Left ventricle myocardium inferior (tissue), 1 donor: ENCODE measurements at regions not wholly inside any gene's neighbourhood (a gene's known extent, or its start where the extent isn't known, plus 50 kb on each side); places are given as distances from the start of the nearest gene placed in this dataset.
"Not testable (repeated sequence)": the region's sequence is repeated elsewhere in the genome, so short reads cannot be mapped to it uniquely, and the experiment has no call there.

Source experiments
- DNase-seq: peaks from one replicate; pipeline ENCODE4 v3.0.0-alpha.2; 2020
- H3K27ac ChIP-seq: fragments of 200-600 bp; replicated peaks from 2 replicates; pipeline ENCODE4 v1.8.0; 2021
- H3K27me3 ChIP-seq: fragments of 200-600 bp; 2 replicates; pipeline ENCODE4 v1.8.0; 2021; ENCODE audit warnings: low read depth
- H3K36me3 ChIP-seq: fragments of 200-600 bp; 2 replicates; pipeline ENCODE4 v1.8.0; 2021
- H3K4me1 ChIP-seq: fragments of 200-600 bp; 2 replicates; pipeline ENCODE4 v1.8.0; 2021
- H3K4me3 ChIP-seq: fragments of 200-600 bp; 2 replicates; pipeline ENCODE4 v1.8.0; 2021; ENCODE audit warnings: mild to moderate bottlenecking, moderate library complexity
- H3K9me3 ChIP-seq: fragments of 200-600 bp; replicated peaks from 2 replicates; pipeline ENCODE4 v1.8.0; 2021
- intact Hi-C: fragments of 100-400 bp; cut with micrococcal nuclease; formaldehyde crosslinking; loops from one replicate; pipeline ENCODE4 v1.11.0; 2022
- TF ChIP-seq, protein P1 (sequence below): fragments of 200-600 bp; IDR thresholded peaks from 2 replicates; pipeline ENCODE4 v1.8.0; 2021; ENCODE audit warnings: antibody characterized with exemption, mild to moderate bottlenecking, borderline replicate concordance
- donor health status: DM: no; HTN: yes; CAD: no; lungs with severe emphysema.

GRCh38 chr1:29387210-29387609 lies 150.9 kb downstream of the PTPRU start:
- H3K9me3 ChIP-seq: no peaks in the 10 kb centered on the region
- H3K27ac ChIP-seq: no peak overlapping the region
- DNase-seq: no peak
- TF ChIP-seq, protein P1, sequence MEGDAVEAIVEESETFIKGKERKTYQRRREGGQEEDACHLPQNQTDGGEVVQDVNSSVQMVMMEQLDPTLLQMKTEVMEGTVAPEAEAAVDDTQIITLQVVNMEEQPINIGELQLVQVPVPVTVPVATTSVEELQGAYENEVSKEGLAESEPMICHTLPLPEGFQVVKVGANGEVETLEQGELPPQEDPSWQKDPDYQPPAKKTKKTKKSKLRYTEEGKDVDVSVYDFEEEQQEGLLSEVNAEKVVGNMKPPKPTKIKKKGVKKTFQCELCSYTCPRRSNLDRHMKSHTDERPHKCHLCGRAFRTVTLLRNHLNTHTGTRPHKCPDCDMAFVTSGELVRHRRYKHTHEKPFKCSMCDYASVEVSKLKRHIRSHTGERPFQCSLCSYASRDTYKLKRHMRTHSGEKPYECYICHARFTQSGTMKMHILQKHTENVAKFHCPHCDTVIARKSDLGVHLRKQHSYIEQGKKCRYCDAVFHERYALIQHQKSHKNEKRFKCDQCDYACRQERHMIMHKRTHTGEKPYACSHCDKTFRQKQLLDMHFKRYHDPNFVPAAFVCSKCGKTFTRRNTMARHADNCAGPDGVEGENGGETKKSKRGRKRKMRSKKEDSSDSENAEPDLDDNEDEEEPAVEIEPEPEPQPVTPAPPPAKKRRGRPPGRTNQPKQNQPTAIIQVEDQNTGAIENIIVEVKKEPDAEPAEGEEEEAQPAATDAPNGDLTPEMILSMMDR: no peak
- H3K4me3 ChIP-seq: no peak overlapping the region
- no peaks in the 10 kb centered on the region for H3K36me3 ChIP-seq
- intact Hi-C loops: no loop called here
- H3K4me1 ChIP-seq: no peaks in the 10 kb centered on the region
- peaks cover 100% of the 10 kb centered on the region for H3K27me3 ChIP-seq

DNA sequence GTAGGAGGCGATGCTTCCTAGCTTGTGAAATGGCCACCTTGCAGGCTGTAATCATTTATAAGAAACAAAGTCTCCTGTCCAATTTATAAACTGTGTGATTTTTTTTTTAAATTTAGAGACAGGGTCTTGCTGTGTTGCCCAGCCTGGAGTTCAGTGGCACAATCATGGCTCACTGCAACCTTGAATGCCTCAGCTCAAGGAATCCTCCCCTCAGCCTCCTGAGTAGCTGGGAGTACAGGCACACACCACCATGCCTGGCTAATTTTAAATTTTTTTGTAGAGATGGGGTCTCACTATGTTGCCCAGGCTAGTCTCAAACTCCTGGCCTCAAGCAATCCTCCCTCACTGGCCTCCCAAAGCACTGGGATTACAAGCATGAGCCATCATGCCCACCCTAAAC lies 150.1 kb downstream of the PTPRU start:
- H3K4me1 ChIP-seq, H3K36me3 ChIP-seq, DNase-seq, intact Hi-C loops, H3K9me3 ChIP-seq, H3K4me3 ChIP-seq, H3K27ac ChIP-seq: not testable (repeated sequence)
- peaks cover 100% of the 10 kb centered on the region for H3K27me3 ChIP-seq

- no peak for DNase-seq
- Histone ChIP-seq H3K9me3 (no peaks in the 10 kb centered on the region), H3K4me1 (no peaks in the 10 kb centered on the region), H3K27ac (no peak overlapping the region), H3K27me3 (peaks cover 98% of the 10 kb centered on the region), H3K36me3 (no peaks in the 10 kb centered on the region), H3K4me3 (no peak overlapping the region)
- TF ChIP-seq, protein P1: no peak
- intact Hi-C loops: no loop called here
Measured at GRCh38 chr1:29385966-29386365, 149.6 kb downstream of the PTPRU start.

DNA sequence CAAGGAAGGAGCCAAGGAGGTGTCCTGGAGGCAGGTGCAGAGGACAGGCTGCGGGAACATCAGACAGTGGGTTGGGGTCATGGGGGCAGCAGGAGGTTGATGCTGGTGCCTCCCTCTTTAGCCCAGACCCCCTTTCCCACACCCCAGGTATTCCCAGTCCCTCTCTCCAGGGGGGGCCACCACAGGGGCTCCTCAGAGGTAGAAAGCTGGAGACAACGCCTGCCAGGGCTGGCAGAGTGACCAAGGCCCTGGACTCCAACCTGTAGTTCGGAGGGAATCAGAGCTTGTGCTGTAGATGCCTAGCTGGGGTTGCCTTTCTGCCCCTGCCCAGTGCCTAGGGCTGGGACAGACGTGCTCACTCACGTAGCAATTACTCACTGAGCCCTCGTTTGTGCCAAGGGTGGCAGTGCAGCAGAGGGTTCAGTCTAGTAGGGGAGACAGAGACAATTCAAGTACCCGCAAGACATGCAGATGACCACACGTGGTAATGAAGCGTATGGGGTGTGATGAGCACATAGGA lies 148.2 kb downstream of the PTPRU start:
- Histone ChIP-seq H3K4me3 (no peak overlapping the region), H3K4me1 (no peaks in the 10 kb centered on the region), H3K36me3 (no peaks in the 10 kb centered on the region), H3K9me3 (peaks cover 12% of the 10 kb centered on the region), H3K27ac (no peak overlapping the region), H3K27me3 (peaks cover 91% of the 10 kb centered on the region)
- intact Hi-C loops: no loop called here
- no peak for DNase-seq
- TF ChIP-seq, protein P1: no peak

- Histone ChIP-seq H3K27me3 (peaks cover 84% of the 10 kb centered on the region), H3K27ac (no peak overlapping the region), H3K36me3 (no peaks in the 10 kb centered on the region), H3K9me3 (peaks cover 19% of the 10 kb centered on the region), H3K4me1 (no peaks in the 10 kb centered on the region), H3K4me3 (no peak overlapping the region)
- TF ChIP-seq, protein P1: no peak
- no peak for DNase-seq
- intact Hi-C loops: no loop called here
Measured at GRCh38 chr1:29383746-29384371, 147.5 kb downstream of the PTPRU start.

DNA sequence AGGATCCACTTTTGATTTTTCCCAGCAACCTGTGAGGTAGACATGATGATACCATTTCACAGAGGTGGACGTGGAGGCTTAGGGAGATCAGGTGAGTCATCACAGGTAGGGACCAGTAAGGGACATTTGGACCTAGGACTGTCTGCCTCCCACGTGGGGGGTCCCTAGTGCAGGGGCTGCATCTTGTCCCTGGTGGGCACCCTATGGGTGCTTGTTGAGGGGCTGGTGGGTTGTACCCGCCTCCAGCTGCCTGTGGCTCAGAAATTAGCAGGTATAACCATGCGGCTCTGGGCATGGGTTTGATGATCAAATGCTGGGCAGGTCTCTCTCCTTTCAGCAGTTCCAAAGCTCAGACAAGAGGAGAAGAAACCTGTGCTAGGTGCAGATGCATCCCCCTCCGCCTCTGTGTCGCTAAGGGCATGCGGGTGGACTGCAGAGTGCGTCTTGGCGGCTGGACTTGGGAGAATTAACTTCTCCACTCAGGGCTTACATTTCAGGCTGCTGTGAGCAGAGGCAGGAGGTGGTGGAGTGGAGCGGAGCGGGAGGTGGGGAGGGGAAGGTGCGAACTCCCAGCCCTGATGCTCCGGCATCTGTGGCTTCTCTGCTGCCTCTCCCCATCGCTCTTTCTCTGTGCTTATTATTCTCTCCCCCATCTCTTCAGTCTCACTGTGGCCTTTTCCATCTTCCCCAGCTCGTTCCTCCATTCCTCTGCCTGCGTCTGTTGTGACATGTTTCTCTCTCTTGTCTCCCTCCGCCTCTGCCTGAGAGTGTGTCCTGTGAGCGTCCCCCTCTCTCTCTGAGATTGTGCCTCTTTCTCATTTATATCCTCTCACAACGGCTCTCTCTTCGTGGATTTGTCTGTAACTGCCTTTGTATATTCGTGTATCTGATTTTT lies 146.8 kb downstream of the PTPRU start:
- Histone ChIP-seq H3K4me1 (no peaks in the 10 kb centered on the region), H3K4me3 (no peak overlapping the region), H3K27me3 (peaks cover 81% of the 10 kb centered on the region), H3K36me3 (no peaks in the 10 kb centered on the region), H3K9me3 (peaks cover 26% of the 10 kb centered on the region), H3K27ac (no peak overlapping the region)
- DNase-seq: no peak
- TF ChIP-seq, protein P1: no peak
- intact Hi-C loops: no loop called here
